NCI-H1048 (cell line): ENCODE measurements at regions not wholly inside any gene's neighbourhood (a gene's known extent, or its start where the extent isn't known, plus 50 kb on each side); places are given as distances from the start of the nearest gene placed in this dataset.

Source experiments
- DNase-seq: peaks from one replicate; lab custom pipeline; 2025; lab: John Stamatoyannopoulos, UW

- DNase-seq, result no peak
These were observed 73.2 kb downstream of the GPR37 start for GRCh38 chr7:124692425-124692824.

DNA sequence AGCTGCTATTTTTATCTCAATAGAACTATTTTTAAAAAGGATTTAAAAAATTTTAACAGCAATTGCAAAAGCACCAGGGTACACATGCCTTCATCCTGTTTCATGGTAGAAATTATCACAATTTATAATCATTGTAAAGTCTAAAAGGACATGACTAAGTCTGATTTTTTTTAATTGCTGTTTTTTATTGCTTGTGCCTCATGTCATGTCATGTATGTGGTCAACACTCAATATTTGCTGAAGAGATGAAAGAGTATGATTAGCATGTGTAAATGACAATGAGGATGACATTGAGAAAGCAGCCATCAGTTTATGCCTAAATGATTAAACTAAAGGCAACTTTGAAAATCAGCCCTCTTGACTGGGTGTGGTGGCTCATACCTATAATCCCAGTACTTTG, 74.8 kb downstream of the GPR37 start:
- no peak for DNase-seq

- DNase-seq, result no peak
These were observed 75.7 kb downstream of the GPR37 start for GRCh38 chr7:124689931-124690330.

DNA sequence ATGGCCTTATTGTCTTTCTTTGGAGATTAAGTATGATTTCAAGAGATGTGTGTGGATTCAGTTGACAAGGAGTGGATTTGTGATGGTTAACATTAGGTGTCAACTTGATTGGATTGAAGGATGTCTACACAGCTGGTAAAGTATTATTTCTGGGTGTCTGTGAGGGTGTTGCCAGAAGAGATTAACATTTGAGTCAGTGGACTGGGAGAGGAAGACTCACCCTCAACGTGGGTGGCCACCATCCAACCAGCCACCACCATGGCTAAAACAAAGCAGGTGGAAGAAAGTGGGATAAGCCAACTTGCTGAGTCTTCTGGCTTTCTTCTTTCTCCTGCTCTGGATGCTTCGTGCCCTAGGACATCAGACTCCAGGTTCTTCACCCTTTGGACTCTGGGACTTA, 76.1 kb downstream of the GPR37 start:
- no peak for DNase-seq

DNA sequence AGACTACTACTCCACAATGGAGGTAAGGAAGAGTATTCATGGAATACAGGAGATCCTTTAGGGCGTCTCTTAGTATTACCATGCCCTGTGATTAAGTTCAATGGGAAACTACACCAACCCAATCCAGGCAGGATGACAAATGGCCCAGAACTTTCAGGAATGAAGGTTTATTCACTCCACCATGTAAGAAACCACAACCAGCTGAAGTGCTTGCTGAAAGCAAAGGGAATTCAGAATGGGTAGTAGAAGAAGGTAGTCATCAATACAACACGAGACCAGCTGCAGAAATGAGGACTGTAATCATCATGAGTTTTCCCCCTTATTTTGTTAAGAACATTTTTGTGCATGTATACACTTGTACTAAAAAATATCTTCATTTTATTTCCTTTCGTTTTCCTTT, 76.6 kb downstream of the GPR37 start:
- DNase-seq, result no peak

DNA sequence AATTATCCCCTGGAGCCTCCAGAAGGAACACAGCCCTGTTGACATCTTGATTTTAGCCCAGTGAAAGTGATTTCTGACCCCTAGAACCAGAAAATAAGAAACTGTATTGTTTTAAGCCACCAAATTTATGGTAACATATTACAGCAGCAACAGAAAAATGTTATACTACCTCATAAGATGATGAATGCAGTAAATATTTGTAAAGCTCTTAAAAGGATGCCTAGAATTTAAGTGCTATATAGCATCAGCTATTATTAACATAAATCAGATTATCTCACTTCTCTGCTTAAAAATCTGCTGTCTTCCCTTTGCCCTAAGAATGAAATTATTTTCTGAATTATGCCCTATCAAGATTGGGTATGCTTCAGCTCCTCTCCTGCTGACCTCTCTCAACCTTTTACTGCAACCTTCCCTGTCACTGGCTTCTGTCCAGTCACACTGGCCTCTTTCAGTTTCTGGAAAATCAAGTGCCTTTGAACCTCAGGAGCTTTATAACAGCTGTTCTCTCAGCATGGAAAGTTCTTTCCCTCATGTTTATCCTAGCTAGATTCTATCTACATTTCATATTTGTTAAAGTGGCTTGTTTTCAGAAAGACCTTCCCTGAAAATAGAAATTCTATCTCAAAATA, 78.9 kb downstream of the GPR37 start:
- DNase-seq, result no peak

DNA sequence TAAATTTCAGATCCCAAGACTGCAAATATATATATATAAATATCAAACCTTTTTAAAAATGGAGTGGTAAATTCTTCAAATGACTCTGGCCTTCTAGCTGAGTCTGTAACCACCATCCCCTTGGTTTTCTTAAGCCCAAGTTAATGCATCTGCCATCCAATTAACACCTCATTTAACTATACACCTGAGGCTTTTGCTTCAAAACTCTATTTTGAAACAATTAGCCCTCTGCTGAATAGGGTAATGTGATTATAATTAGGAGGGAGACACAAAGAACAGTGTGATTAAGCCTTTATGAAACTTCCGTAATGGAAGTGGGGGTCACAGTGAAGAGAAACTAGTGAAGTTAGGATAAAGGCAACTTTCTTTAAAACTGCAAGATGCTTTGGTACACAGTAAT, 83.6 kb downstream of the GPR37 start:
- no peak for DNase-seq

GRCh38 chr7:124680304-124680703, 85.3 kb downstream of the GPR37 start:
- no peak for DNase-seq

DNA sequence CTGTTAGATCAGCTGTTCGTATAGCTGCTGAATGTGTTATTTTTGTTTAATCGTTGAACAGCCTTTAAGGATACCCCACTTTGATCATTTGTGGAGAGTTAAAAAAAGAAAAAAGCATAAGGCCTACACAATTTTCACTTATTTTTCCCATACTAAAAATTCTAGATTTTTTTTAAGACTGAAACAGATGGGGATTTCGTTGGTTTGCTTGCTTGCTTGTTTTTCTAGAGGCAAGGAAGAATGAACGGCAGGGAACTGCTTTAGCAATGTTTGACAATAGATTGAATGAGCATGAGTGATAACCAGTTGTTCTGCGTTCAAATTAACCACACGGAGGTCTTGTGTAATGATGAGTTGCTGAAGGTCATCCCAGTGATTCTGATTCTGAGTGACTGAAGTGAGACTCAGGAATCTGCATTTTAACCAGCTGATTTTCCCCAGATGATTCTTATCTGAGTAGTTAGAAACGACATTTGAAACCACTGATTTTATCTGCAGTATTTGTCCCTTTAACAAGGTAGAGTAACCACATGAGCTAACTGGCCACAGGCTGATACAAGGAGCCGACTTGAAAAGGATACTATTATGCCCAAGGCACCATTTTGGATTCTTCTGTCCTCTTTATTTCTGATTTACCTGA, 85.9 kb downstream of the GPR37 start:
- no peak for DNase-seq

DNA sequence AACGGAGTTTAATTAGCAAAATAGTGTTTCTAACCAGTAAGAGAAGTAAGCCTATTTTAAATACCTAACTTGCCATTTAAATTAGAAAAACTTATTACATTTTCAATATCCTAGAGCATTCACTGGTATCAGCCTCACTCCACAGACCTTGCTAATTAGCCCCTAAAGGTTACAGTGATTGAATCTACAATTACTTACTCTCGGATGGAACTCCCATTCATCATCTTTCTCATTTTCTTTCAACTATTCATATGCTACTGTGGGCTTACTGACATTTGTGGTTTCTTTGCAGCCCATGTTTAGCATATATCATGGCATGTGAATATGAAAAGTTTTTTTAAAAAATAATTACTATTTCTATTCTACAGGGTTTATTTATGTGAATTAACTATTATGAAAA, 86.4 kb downstream of the GPR37 start:
- DNase-seq, result no peak

GRCh38 chr7:124674451-124674850, 91.1 kb downstream of the GPR37 start:
- DNase-seq, result no peak

GRCh38 chr7:124672011-124672410, 93.6 kb downstream of the GPR37 start:
- no peak for DNase-seq

- DNase-seq, result no peak
These were observed 98.1 kb downstream of the GPR37 start for GRCh38 chr7:124667312-124668153.

DNA sequence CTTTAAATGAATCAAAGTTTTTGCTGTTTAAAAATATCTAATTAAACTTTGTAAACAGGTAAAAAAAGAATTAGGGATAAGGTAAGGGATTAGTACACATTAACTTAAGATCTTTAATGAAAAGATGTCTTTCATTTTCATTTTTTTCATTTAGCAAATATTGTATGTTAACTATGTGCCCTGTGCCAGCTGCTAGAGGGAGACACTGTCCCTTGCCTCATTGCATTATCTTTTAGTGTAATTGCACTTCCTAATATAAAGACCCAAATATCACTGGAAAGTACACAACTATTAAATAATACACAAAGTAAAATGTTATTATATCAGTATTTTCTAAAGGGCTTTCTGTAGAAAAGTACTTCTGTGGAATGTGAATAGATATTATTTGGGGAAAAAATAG, 102.7 kb downstream of the GPR37 start:
- DNase-seq, result no peak

DNA sequence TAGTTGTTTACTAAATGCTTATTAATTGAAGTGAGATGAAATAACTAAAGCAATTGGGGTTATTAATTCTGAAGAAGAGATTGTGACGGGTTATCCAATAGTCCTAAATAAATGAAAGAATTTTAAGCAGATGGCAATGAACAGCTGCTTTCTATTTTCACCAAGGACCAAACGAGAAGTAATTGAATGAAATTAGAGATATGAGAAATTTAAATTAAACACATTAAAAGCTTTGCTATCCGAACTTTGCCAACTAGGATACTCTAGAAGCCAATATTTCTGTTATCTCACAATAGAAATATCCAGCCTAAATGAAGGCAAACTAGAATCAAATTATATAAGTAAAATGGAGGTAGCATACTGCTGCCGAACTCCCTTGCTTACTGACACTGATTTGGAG, 103.2 kb downstream of the GPR37 start:
- no peak for DNase-seq

DNA sequence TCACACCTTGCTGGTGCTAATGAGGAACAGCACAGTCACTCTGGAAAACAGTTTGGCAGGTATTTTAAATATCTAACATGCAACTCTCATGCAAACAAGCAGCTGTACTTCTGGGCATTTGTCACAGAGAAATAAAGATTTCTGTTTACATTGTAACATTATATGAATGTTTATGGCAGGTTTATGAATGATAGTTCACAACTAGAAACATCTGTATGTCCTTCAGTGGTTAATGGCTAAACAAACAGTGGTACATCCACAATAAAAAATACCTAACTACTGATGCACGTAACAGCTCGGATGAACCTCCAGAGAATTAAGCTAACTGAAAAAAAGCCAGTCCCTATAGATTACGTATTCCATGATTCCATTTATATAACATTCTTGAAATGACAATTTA, 109.6 kb downstream of the GPR37 start:
- no peak for DNase-seq

GRCh38 chr7:124652237-124652636, 113.4 kb downstream of the GPR37 start:
- DNase-seq, result no peak

GRCh38 chr7:124651136-124651535, 114.5 kb downstream of the GPR37 start:
- DNase-seq, result no peak

DNA sequence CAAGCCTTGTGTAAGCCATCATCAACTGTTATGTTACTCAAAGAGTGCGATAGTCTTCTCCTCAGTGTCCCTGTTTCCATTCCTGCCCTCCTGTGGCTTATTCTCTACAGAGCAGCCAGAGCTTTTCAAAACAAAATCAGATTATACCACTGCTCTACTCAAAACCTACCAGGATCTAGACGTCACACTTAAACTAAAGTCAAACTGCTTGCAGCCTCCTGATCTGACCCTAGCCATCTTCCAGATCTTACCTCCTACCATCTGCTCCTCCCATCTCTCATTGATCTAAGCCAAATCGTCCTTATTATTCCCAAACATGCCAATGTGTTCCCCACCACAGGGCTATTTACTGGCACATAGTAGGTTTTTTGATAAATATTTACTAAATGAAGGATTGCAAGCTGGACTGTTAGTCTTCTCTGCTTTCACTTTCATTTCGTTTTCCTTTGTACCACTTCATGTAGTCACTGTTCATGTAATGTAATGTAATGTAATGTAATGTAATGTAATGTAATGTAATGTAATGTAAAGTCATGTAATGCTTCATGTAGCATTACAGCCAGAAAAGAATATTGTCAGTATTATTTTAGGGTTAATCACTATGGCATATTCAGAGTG, 116.1 kb downstream of the GPR37 start:
- DNase-seq, result no peak

- DNase-seq, result no peak
These were observed 117.8 kb downstream of the GPR37 start for GRCh38 chr7:124647630-124648306.

DNA sequence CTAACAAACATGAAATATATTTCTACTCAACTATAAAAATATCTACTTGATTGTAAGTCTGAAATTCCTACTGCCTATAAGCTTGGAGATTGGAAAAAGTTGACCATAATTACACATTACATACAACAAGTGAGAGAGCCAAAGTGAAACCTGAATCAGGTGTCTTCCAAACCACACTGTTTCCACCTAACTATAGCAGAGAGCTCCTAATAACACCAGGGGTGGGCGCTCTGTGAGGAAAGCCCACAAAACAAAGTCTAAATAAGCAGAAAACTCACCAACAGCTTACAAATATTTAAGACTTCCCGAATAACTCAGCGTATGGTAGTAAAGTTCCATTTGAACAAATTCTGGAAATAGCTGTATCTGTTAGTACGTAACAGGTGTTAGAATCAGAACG, 119.9 kb downstream of the GPR37 start:
- DNase-seq, result no peak

DNA sequence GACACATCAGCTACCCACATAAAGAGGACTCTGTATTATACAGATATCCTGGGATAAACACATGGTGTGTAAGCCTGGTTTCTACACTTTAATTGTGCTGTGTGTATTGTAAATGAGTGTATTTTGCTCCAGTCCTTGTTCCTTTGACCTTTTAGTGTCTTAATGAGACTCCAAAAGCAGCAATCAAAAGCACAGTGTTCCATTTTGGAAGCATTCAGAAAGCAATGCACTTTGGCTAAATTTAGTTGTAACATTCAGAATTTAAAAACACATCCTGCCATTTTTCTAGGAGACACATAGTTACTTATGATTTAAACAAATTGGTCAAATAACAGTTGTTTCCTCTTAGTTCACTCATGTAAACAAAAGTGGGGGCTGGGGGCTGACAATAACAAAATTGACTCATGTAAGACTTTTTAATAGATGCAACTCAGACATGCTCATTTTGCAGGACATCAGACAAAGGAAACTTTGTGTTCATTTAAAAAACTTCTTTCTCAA, 122.2 kb downstream of the GPR37 start:
- DNase-seq, result no peak
